Ascending aorta (tissue), 2 donors: ENCODE measurements at regions not wholly inside any gene's neighbourhood (a gene's known extent, or its start where the extent isn't known, plus 50 kb on each side); places are given as distances from the start of the nearest gene placed in this dataset.

Source experiments
- DNase-seq, 2 donors: peaks; one replicate each; pipeline ENCODE4 v3.0.0-alpha.2; 2019; ENCODE audit warnings: low spot score in 2 of 2
- H3K27ac ChIP-seq, 2 donors: fragments of 200-600 bp; sonication (generic); one replicate each; pipeline ENCODE4 v1.5.1; 2016 to 2017; ENCODE audit warnings: mild to moderate bottlenecking in 1 of 2
- H3K27me3 ChIP-seq: fragments of 200-600 bp; sonication (generic); one replicate; pipeline ENCODE4 v1.5.1; 2017
- H3K36me3 ChIP-seq, 2 donors: fragments of 200-600 bp; sonication (generic); one replicate each; pipeline ENCODE4 v1.5.1; 2016
- H3K4me1 ChIP-seq, 2 donors: fragments of 200-600 bp; sonication (generic); one replicate each; pipeline ENCODE4 v1.5.1; 2016 to 2017; ENCODE audit warnings: mild to moderate bottlenecking in 1 of 2
- H3K4me3 ChIP-seq, 2 donors: fragments of 200-600 bp; sonication (generic); one replicate each; pipeline ENCODE4 v1.5.1; 2016 to 2017; ENCODE audit warnings: mild to moderate bottlenecking in 1 of 2
- H3K9me3 ChIP-seq, 2 donors: fragments of 200-600 bp; sonication (generic); one replicate each; pipeline ENCODE4 v1.5.1; 2016
- CTCF ChIP-seq, 3 experiments: fragments of 200-600 bp in 2 of 3; fragments of 450-650 bp in 1 of 3; sonication (generic) in 2 of 3; IDR thresholded peaks; one replicate each; pipeline ENCODE4 v1.5.1; 2016 to 2019; ENCODE audit warnings: antibody characterized with exemption in 3 of 3, mild to moderate bottlenecking in 1 of 3, moderate library complexity in 1 of 3
- intact Hi-C: fragments of 100-400 bp; cut with DNase I; formaldehyde crosslinking; loops from one replicate; pipeline ENCODE4 v1.15.1; 2023

GRCh38 chr15:85980946-85981345 lies 98.7 kb upstream of the AGBL1 start:
- H3K27me3 ChIP-seq: no peaks in the 10 kb centered on the region
- H3K4me1 ChIP-seq: no peaks in the 10 kb centered on the region
- no peak for TF ChIP-seq CTCF (IDR thresholded peaks at IDR 0.05)
- intact Hi-C loops: no loop called here
- H3K36me3 ChIP-seq: no peaks in the 10 kb centered on the region
- DNase-seq: no peak
- H3K9me3 ChIP-seq: no peaks in the 10 kb centered on the region
- H3K27ac ChIP-seq: no peak overlapping the region
- no peak overlapping the region for H3K4me3 ChIP-seq

- H3K9me3 ChIP-seq: no peaks in the 10 kb centered on the region
These were observed 95.4 kb upstream of the AGBL1 start for GRCh38 chr15:85984241-85984640.

GRCh38 chr15:85986116-85986515 lies 93.6 kb upstream of the AGBL1 start:
- no peak for TF ChIP-seq CTCF (IDR thresholded peaks at IDR 0.05)

More at GRCh38 chr15:85984241-85984640, 95.4 kb upstream of the AGBL1 start:
- no peak overlapping the region for H3K27ac ChIP-seq
- TF ChIP-seq CTCF (IDR thresholded peaks at IDR 0.05): no peak
- no peaks in the 10 kb centered on the region for H3K36me3 ChIP-seq
- H3K4me1 ChIP-seq: no peaks in the 10 kb centered on the region
- no peak for DNase-seq
- H3K4me3 ChIP-seq: no peak overlapping the region
- intact Hi-C loops: no loop called here
- no peaks in the 10 kb centered on the region for H3K27me3 ChIP-seq

GRCh38 chr15:85986741-85987140 lies 92.9 kb upstream of the AGBL1 start:
- no peak for DNase-seq
- intact Hi-C loops: no loop called here
- no peaks in the 10 kb centered on the region for H3K27me3 ChIP-seq
- no peak overlapping the region for H3K27ac ChIP-seq
- no peaks in the 10 kb centered on the region for H3K9me3 ChIP-seq
- no peak overlapping the region for H3K4me3 ChIP-seq
- H3K4me1 ChIP-seq: no peaks in the 10 kb centered on the region
- no peak for TF ChIP-seq CTCF (IDR thresholded peaks at IDR 0.05)
- H3K36me3 ChIP-seq: no peaks in the 10 kb centered on the region

More at GRCh38 chr15:85986116-85986515, 93.6 kb upstream of the AGBL1 start:
- H3K36me3 ChIP-seq: no peaks in the 10 kb centered on the region
- no peaks in the 10 kb centered on the region for H3K9me3 ChIP-seq
- DNase-seq: no peak
- no peak overlapping the region for H3K4me3 ChIP-seq
- no peaks in the 10 kb centered on the region for H3K4me1 ChIP-seq
- intact Hi-C loops: no loop called here
- no peak overlapping the region for H3K27ac ChIP-seq
- no peaks in the 10 kb centered on the region for H3K27me3 ChIP-seq

- intact Hi-C loops: no loop called here
- TF ChIP-seq CTCF (IDR thresholded peaks at IDR 0.05): no peak
- no peak overlapping the region for H3K4me3 ChIP-seq
- no peak overlapping the region for H3K27ac ChIP-seq
- H3K27me3 ChIP-seq: no peaks in the 10 kb centered on the region
- H3K9me3 ChIP-seq: no peaks in the 10 kb centered on the region
- no peaks in the 10 kb centered on the region for H3K36me3 ChIP-seq
- no peak for DNase-seq
- no peaks in the 10 kb centered on the region for H3K4me1 ChIP-seq
These were observed 90.9 kb upstream of the AGBL1 start for GRCh38 chr15:85988741-85989140.

GRCh38 chr15:85992224-85992623 lies 87.4 kb upstream of the AGBL1 start:
- intact Hi-C loops: no loop called here
- no peak overlapping the region for H3K27ac ChIP-seq
- no peak for TF ChIP-seq CTCF (IDR thresholded peaks at IDR 0.05)
- H3K27me3 ChIP-seq: no peaks in the 10 kb centered on the region
- H3K4me3 ChIP-seq: no peak overlapping the region
- no peaks in the 10 kb centered on the region for H3K36me3 ChIP-seq
- no peaks in the 10 kb centered on the region for H3K9me3 ChIP-seq
- no peak for DNase-seq
- H3K4me1 ChIP-seq: no peaks in the 10 kb centered on the region
